PFSK-1 (cell line): ENCODE measurements at regions not wholly inside any gene's neighbourhood (a gene's known extent, or its start where the extent isn't known, plus 50 kb on each side); places are given as distances from the start of the nearest gene placed in this dataset.

Source experiments
- FOXP2 ChIP-seq: optimal IDR thresholded peaks from 2 replicates; pipeline ENCODE3; 2011; ENCODE audit warnings: borderline replicate concordance, control low read depth, inconsistent platforms; ENCODE audit not compliant: insufficient read depth; ENCODE audit errors: extremely low read length, extremely low read depth
- SIN3A ChIP-seq: IDR thresholded peaks from 2 replicates; pipeline ENCODE4 v1.6.1; 2012; ENCODE audit warnings: mild to moderate bottlenecking, low read length, moderate library complexity, borderline replicate concordance; ENCODE audit not compliant: insufficient read depth
- TF ChIP-seq, protein P1 (sequence below), 2 experiments: IDR thresholded peaks; 2 replicates each; pipeline versions ENCODE4 v1.6.1 to v1.8.0; 2011 to 2012; ENCODE audit warnings: low read depth in 2 of 2, low read length in 2 of 2, control low read depth in 1 of 2, inconsistent platforms in 1 of 2, mild to moderate bottlenecking in 1 of 2, moderate library complexity in 1 of 2; ENCODE audit not compliant: insufficient read depth in 1 of 2

- no peak for TF ChIP-seq SIN3A
- no peak for TF ChIP-seq FOXP2
- TF ChIP-seq, protein P1, sequence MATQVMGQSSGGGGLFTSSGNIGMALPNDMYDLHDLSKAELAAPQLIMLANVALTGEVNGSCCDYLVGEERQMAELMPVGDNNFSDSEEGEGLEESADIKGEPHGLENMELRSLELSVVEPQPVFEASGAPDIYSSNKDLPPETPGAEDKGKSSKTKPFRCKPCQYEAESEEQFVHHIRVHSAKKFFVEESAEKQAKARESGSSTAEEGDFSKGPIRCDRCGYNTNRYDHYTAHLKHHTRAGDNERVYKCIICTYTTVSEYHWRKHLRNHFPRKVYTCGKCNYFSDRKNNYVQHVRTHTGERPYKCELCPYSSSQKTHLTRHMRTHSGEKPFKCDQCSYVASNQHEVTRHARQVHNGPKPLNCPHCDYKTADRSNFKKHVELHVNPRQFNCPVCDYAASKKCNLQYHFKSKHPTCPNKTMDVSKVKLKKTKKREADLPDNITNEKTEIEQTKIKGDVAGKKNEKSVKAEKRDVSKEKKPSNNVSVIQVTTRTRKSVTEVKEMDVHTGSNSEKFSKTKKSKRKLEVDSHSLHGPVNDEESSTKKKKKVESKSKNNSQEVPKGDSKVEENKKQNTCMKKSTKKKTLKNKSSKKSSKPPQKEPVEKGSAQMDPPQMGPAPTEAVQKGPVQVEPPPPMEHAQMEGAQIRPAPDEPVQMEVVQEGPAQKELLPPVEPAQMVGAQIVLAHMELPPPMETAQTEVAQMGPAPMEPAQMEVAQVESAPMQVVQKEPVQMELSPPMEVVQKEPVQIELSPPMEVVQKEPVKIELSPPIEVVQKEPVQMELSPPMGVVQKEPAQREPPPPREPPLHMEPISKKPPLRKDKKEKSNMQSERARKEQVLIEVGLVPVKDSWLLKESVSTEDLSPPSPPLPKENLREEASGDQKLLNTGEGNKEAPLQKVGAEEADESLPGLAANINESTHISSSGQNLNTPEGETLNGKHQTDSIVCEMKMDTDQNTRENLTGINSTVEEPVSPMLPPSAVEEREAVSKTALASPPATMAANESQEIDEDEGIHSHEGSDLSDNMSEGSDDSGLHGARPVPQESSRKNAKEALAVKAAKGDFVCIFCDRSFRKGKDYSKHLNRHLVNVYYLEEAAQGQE (IDR thresholded peaks at IDR 0.05; ENCODE audit: insufficient read depth in 1 of 2, low read depth in 2 of 2, low read length in 2 of 2) = no peak
Observed at GRCh38 chr3:34727700-34728099, 911.6 kb upstream of the ARPP21 start.
